ENCODE measurements at regions not wholly inside any gene's neighbourhood (a gene's known extent, or its start where the extent isn't known, plus 50 kb on each side); places are given as distances from the start of the nearest gene placed in this dataset.

DNA sequence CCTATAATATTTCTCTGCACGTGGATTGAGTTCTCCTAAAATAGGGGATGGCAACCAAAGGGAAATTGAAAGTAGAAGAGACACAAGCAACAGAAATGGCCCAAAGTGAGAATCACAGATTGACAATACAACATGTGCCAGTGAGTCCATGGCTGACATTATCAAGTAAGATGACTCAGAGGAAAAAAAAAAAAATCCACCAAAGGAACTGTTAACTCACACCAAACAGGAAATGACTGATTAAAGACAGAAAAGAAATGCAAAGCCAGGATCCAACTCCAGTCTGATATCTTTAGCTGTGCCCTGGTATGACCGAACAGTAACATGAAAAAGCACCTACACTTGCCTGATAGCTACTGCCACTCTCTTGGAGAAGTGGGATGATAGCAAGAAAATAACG, 485.0 kb downstream of the PRKD1 start:
- no peak for DNase-seq (ENCODE audit: low spot score)
- TF ChIP-seq, protein P1, sequence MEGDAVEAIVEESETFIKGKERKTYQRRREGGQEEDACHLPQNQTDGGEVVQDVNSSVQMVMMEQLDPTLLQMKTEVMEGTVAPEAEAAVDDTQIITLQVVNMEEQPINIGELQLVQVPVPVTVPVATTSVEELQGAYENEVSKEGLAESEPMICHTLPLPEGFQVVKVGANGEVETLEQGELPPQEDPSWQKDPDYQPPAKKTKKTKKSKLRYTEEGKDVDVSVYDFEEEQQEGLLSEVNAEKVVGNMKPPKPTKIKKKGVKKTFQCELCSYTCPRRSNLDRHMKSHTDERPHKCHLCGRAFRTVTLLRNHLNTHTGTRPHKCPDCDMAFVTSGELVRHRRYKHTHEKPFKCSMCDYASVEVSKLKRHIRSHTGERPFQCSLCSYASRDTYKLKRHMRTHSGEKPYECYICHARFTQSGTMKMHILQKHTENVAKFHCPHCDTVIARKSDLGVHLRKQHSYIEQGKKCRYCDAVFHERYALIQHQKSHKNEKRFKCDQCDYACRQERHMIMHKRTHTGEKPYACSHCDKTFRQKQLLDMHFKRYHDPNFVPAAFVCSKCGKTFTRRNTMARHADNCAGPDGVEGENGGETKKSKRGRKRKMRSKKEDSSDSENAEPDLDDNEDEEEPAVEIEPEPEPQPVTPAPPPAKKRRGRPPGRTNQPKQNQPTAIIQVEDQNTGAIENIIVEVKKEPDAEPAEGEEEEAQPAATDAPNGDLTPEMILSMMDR (IDR thresholded peaks at IDR 0.05), result no peak
- TF ChIP-seq SMAD3 (CRISPR knock-in tag; IDR thresholded peaks at IDR 0.05; ENCODE audit: borderline replicate concordance), result no peak
- TF ChIP-seq NR3C1 (CRISPR knock-in tag; conservative IDR thresholded peaks at IDR 0.05; ENCODE audit: low read depth), result no peak
- TF ChIP-seq, protein P2, sequence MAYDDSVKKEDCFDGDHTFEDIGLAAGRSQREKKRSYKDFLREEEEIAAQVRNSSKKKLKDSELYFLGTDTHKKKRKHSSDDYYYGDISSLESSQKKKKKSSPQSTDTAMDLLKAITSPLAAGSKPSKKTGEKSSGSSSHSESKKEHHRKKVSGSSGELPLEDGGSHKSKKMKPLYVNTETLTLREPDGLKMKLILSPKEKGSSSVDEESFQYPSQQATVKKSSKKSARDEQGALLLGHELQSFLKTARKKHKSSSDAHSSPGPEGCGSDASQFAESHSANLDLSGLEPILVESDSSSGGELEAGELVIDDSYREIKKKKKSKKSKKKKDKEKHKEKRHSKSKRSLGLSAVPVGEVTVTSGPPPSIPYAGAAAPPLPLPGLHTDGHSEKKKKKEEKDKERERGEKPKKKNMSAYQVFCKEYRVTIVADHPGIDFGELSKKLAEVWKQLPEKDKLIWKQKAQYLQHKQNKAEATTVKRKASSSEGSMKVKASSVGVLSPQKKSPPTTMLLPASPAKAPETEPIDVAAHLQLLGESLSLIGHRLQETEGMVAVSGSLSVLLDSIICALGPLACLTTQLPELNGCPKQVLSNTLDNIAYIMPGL (CRISPR knock-in tag; IDR thresholded peaks at IDR 0.05), result no peak
- TF ChIP-seq, protein P3, sequence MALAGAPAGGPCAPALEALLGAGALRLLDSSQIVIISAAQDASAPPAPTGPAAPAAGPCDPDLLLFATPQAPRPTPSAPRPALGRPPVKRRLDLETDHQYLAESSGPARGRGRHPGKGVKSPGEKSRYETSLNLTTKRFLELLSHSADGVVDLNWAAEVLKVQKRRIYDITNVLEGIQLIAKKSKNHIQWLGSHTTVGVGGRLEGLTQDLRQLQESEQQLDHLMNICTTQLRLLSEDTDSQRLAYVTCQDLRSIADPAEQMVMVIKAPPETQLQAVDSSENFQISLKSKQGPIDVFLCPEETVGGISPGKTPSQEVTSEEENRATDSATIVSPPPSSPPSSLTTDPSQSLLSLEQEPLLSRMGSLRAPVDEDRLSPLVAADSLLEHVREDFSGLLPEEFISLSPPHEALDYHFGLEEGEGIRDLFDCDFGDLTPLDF (CRISPR knock-in tag; IDR thresholded peaks at IDR 0.05), result no peak
- no peak for TF ChIP-seq HMGA2 (CRISPR knock-in tag; IDR thresholded peaks at IDR 0.05)
- no peaks in the 10 kb centered on the region; the same call in 1 of the 2 replicates for H3K27me3 Mint-ChIP-seq (ENCODE audit: low read depth)
- H3K4me3 Mint-ChIP-seq, result no peak overlapping the region
- H3K9me3 Mint-ChIP-seq, result peaks cover 22% of the 10 kb centered on the region
- POLR2A ChIA-PET, result no interaction called here
- ATAC-seq, result no peak
- H3K4me1 Mint-ChIP-seq, result peaks cover 11% of the 10 kb centered on the region
- CTCF ChIA-PET, result no interaction called here
- H3K27ac Mint-ChIP-seq, result no peak overlapping the region
- peaks cover 5% of the 10 kb centered on the region for H3K36me3 Mint-ChIP-seq

DNA sequence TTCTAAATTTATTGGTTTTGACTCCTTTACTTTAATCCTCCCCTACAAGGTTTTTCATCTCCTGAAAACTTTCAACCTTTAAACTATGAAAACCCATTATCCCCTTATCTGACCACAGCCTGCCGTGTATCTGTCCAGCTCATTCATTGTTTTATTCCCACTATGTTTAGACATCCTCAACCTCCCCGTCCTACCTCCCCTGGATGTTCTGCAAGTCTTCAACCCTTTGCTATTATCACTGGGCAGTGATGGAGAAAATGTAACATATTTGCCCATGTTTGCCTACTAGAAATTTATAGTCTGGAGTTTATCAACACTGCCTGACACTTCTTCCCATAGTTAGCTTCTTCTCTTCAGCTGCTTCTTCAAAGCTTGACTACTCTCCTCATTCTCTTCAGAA, 483.4 kb downstream of the PRKD1 start:
- peaks cover 12% of the 10 kb centered on the region; the same call in 1 of the 2 replicates for H3K9me3 Mint-ChIP-seq
- CTCF ChIA-PET, result interaction anchor here (1.2 kb wide), 1 partner anchor 77 kb away, joined by 4 read pairs; no protein-coding TSS in a partner anchor
- no peak overlapping the region for H3K27ac Mint-ChIP-seq
- POLR2A ChIA-PET, result no interaction called here
- H3K4me1 Mint-ChIP-seq, result peaks cover 11% of the 10 kb centered on the region
- H3K4me3 Mint-ChIP-seq, result no peak overlapping the region
- DNase-seq (ENCODE audit: low spot score) (no peak), ATAC-seq (no peak)
- TF ChIP-seq, protein P4, sequence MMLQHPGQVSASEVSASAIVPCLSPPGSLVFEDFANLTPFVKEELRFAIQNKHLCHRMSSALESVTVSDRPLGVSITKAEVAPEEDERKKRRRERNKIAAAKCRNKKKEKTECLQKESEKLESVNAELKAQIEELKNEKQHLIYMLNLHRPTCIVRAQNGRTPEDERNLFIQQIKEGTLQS (CRISPR knock-in tag; conservative IDR thresholded peaks at IDR 0.05), result no peak
- TF ChIP-seq ETV6 (CRISPR knock-in tag; IDR thresholded peaks at IDR 0.05), result no peak
- no peak for TF ChIP-seq GRHL2 (CRISPR knock-in tag; IDR thresholded peaks at IDR 0.05; ENCODE audit: insufficient replicate concordance, severe bottlenecking)
- no peak for TF ChIP-seq ATF1 (CRISPR knock-in tag; IDR thresholded peaks at IDR 0.05)
- TF ChIP-seq, protein P5, sequence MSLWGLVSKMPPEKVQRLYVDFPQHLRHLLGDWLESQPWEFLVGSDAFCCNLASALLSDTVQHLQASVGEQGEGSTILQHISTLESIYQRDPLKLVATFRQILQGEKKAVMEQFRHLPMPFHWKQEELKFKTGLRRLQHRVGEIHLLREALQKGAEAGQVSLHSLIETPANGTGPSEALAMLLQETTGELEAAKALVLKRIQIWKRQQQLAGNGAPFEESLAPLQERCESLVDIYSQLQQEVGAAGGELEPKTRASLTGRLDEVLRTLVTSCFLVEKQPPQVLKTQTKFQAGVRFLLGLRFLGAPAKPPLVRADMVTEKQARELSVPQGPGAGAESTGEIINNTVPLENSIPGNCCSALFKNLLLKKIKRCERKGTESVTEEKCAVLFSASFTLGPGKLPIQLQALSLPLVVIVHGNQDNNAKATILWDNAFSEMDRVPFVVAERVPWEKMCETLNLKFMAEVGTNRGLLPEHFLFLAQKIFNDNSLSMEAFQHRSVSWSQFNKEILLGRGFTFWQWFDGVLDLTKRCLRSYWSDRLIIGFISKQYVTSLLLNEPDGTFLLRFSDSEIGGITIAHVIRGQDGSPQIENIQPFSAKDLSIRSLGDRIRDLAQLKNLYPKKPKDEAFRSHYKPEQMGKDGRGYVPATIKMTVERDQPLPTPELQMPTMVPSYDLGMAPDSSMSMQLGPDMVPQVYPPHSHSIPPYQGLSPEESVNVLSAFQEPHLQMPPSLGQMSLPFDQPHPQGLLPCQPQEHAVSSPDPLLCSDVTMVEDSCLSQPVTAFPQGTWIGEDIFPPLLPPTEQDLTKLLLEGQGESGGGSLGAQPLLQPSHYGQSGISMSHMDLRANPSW (CRISPR knock-in tag; conservative IDR thresholded peaks at IDR 0.05; ENCODE audit: low read depth), result no peak
- TF ChIP-seq, protein P6, sequence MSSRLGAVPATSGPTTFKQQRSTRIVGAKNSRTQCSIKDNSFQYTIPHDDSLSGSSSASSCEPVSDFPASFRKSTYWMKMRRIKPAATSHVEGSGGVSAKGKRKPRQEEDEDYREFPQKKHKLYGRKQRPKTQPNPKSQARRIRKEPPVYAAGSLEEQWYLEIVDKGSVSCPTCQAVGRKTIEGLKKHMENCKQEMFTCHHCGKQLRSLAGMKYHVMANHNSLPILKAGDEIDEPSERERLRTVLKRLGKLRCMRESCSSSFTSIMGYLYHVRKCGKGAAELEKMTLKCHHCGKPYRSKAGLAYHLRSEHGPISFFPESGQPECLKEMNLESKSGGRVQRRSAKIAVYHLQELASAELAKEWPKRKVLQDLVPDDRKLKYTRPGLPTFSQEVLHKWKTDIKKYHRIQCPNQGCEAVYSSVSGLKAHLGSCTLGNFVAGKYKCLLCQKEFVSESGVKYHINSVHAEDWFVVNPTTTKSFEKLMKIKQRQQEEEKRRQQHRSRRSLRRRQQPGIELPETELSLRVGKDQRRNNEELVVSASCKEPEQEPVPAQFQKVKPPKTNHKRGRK (CRISPR knock-in tag; IDR thresholded peaks at IDR 0.05; ENCODE audit: borderline replicate concordance), result no peak
- TF ChIP-seq, protein P7, sequence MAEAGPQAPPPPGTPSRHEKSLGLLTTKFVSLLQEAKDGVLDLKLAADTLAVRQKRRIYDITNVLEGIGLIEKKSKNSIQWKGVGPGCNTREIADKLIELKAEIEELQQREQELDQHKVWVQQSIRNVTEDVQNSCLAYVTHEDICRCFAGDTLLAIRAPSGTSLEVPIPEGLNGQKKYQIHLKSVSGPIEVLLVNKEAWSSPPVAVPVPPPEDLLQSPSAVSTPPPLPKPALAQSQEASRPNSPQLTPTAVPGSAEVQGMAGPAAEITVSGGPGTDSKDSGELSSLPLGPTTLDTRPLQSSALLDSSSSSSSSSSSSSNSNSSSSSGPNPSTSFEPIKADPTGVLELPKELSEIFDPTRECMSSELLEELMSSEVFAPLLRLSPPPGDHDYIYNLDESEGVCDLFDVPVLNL (CRISPR knock-in tag; IDR thresholded peaks at IDR 0.05; ENCODE audit: borderline replicate concordance, low read depth), result no peak
- TF ChIP-seq, protein P8, sequence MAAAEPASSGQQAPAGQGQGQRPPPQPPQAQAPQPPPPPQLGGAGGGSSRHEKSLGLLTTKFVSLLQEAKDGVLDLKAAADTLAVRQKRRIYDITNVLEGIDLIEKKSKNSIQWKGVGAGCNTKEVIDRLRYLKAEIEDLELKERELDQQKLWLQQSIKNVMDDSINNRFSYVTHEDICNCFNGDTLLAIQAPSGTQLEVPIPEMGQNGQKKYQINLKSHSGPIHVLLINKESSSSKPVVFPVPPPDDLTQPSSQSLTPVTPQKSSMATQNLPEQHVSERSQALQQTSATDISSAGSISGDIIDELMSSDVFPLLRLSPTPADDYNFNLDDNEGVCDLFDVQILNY (CRISPR knock-in tag; IDR thresholded peaks at IDR 0.05), result no peak
- no peak for TF ChIP-seq GTF2I (CRISPR knock-in tag; conservative IDR thresholded peaks at IDR 0.05)
- TF ChIP-seq, protein P9, sequence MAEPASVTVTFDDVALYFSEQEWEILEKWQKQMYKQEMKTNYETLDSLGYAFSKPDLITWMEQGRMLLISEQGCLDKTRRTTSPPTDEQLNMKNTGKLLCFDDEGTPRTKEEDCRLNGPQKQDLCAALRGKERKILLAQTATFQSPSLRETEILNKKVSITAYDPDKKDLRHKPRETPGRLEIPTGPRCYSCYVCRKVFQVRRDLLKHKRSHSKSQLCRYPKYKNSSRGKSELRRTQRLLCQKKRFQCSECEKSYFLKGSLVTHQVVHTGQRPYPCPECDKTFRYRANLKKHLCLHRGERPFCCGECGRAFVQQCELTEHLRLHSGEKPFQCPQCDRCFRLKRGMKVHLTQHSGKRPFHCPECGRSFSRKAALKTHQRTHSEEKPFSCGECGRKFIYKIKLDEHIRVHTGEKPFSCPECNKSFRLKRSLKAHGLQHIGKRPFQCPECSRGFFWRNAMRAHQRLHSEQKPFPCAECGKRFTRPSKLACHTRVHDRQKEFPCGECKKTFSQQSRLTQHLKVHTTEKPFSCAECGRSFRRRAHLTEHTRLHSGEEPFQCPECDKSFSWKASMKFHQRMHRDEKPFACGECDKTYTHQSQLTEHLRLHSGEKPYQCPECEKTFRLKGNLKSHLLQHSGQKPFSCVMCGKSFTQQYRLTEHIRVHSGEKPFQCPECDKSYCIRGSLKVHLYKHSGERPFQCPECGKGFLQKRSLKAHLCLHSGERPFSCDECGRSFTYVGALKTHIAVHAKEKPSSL (CRISPR knock-in tag; conservative IDR thresholded peaks at IDR 0.05), result no peak
- no peak for TF ChIP-seq IRF2 (CRISPR knock-in tag; IDR thresholded peaks at IDR 0.05; ENCODE audit: borderline replicate concordance, low read depth)
- no peaks in the 10 kb centered on the region for H3K27me3 Mint-ChIP-seq (ENCODE audit: low read depth)
- H3K36me3 Mint-ChIP-seq, result no peaks in the 10 kb centered on the region

Measured in WTC11 (cell line).